GM20431 (cell line): ENCODE measurements at regions not wholly inside any gene's neighbourhood (a gene's known extent, or its start where the extent isn't known, plus 50 kb on each side); places are given as distances from the start of the nearest gene placed in this dataset.

Experiments used
- in situ Hi-C: fragments of 300-500 bp; cut with MseI, MboI; formaldehyde crosslinking; loops from one replicate; pipeline ENCODE4 v1.15.0; 2020; ENCODE audit warnings: low sequenced_read_pairs; ENCODE audit not compliant: unreplicated experiment

DNA sequence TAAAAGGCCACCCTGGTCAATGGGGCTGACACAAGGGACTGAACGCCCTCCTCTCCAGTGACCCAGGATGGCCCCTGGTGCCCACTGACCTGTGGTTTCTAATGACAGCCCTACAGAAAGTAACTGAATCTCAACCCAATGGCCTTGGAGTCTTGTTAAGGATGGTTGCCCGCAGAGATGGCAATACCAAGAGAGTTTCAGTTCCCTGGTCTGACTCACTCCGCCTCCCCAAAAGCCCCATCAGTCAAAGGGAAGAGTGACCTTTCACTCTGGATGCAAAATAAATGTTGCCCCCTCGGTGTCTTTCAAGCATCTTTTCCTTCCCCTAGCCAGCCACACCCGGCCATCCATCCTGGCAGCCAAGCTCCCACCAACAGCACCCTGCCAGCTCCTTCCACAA, 57.7 kb upstream of the ISX start:
- in situ Hi-C loops = loop anchor here (25.0 kb wide), 1 partner anchor 596 kb away; no protein-coding TSS in a partner anchor

DNA sequence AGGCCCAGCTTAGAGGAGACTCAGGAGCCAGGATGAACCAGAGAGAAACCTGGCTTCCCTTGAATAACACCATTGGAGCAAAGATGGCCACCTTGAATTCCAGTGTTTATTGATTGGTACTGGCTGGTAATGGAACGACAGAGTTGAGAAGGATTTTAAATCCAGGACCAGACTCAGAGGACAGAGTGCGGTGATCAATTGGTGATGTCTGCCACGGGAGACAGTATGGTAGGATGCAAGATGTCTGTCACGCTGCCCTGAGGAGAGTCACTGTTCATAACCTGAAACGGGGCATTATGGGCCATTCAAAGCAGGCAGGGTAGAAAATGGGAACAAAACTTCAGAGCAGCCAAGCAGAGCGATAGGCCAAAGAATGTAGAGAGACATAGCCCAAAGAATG, 55.4 kb upstream of the ISX start:
- in situ Hi-C loops = loop anchor here (25.0 kb wide), 1 partner anchor 598 kb away; no protein-coding TSS in a partner anchor

GRCh38 chr22:35014812-35015211, 51.1 kb upstream of the ISX start:
- in situ Hi-C loops = loop anchor here (25.0 kb wide), 1 partner anchor 603 kb away; no protein-coding TSS in a partner anchor
